ENCODE measurements at regions not wholly inside any gene's neighbourhood (a gene's known extent, or its start where the extent isn't known, plus 50 kb on each side); places are given as distances from the start of the nearest gene placed in this dataset.

GRCh38 chr9:126017758-126018157 lies 270.6 kb downstream of the PBX3 start:
- TF ChIP-seq EZH2 (IDR thresholded peaks at IDR 0.05) = no peak
- no peak for TF ChIP-seq POLR2AphosphoS5 (IDR thresholded peaks at IDR 0.05; ENCODE audit: borderline replicate concordance, low read depth, low read length)
- H3K9ac ChIP-seq (ENCODE audit: insufficient read length) = no peak overlapping the region
- H3K9me3 ChIP-seq (ENCODE audit: low read depth, low read length) = no peaks in the 10 kb centered on the region
- no peaks in the 10 kb centered on the region for H3K36me3 ChIP-seq (ENCODE audit: insufficient read depth, low read length)
- no peak overlapping the region for H3K27ac ChIP-seq
- no peak for DNase-seq (ENCODE audit: low read depth, low spot score)
- no peak overlapping the region for H3K4me3 ChIP-seq

- no peak for TF ChIP-seq FOXP2 (optimal IDR thresholded peaks at IDR 0.05; ENCODE audit: control extremely low read depth, extremely low read length, insufficient read depth)
- no peak for TF ChIP-seq POLR2AphosphoS5 (IDR thresholded peaks at IDR 0.05; ENCODE audit: borderline replicate concordance, low read depth, low read length)
- TF ChIP-seq EZH2 (IDR thresholded peaks at IDR 0.05) = no peak
These were observed 273.7 kb downstream of the PBX3 start for GRCh38 chr9:126020836-126021235.

GRCh38 chr9:126023962-126024361 lies 276.8 kb downstream of the PBX3 start:
- no peaks in the 10 kb centered on the region for H3K9me3 ChIP-seq (ENCODE audit: low read depth, low read length)
- H3K9ac ChIP-seq (ENCODE audit: insufficient read length) = no peak overlapping the region
- H3K36me3 ChIP-seq (ENCODE audit: insufficient read depth, low read length) = no peaks in the 10 kb centered on the region
- no peak for TF ChIP-seq EZH2 (IDR thresholded peaks at IDR 0.05)
- no peak for TF ChIP-seq FOXP2 (optimal IDR thresholded peaks at IDR 0.05; ENCODE audit: control extremely low read depth, extremely low read length, insufficient read depth)
- no peak for TF ChIP-seq POLR2AphosphoS5 (IDR thresholded peaks at IDR 0.05; ENCODE audit: borderline replicate concordance, low read depth, low read length)
- H3K27ac ChIP-seq = no peak overlapping the region
- DNase-seq (ENCODE audit: low read depth, low spot score) = no peak
- H3K4me3 ChIP-seq = no peak overlapping the region

More at GRCh38 chr9:126020836-126021235, 273.7 kb downstream of the PBX3 start:
- no peak overlapping the region for H3K4me3 ChIP-seq
- no peak overlapping the region for H3K9ac ChIP-seq (ENCODE audit: insufficient read length)
- no peaks in the 10 kb centered on the region for H3K9me3 ChIP-seq (ENCODE audit: low read depth, low read length)
- no peak overlapping the region for H3K27ac ChIP-seq
- no peak for DNase-seq (ENCODE audit: low read depth, low spot score)
- no peaks in the 10 kb centered on the region for H3K36me3 ChIP-seq (ENCODE audit: insufficient read depth, low read length)

GRCh38 chr9:126024581-126025230 lies 277.5 kb downstream of the PBX3 start:
- Histone ChIP-seq H3K4me3 (no peak overlapping the region), H3K9ac (ENCODE audit: insufficient read length) (no peak overlapping the region), H3K9me3 (ENCODE audit: low read depth, low read length) (no peaks in the 10 kb centered on the region), H3K27ac (no peak overlapping the region), H3K36me3 (ENCODE audit: insufficient read depth, low read length) (no peaks in the 10 kb centered on the region)
- DNase-seq (ENCODE audit: low read depth, low spot score) = no peak
- TF ChIP-seq FOXP2 (optimal IDR thresholded peaks at IDR 0.05; ENCODE audit: control extremely low read depth, extremely low read length, insufficient read depth) (no peak), EZH2 (IDR thresholded peaks at IDR 0.05) (no peak), POLR2AphosphoS5 (IDR thresholded peaks at IDR 0.05; ENCODE audit: borderline replicate concordance, low read depth, low read length) (no peak)

- Histone ChIP-seq H3K9ac (ENCODE audit: insufficient read length) (no peak overlapping the region), H3K9me3 (ENCODE audit: low read depth, low read length) (no peaks in the 10 kb centered on the region), H3K27ac (no peak overlapping the region), H3K36me3 (ENCODE audit: insufficient read depth, low read length) (no peaks in the 10 kb centered on the region), H3K4me3 (no peak overlapping the region)
- TF ChIP-seq EZH2 (IDR thresholded peaks at IDR 0.05) = no peak
- no peak for TF ChIP-seq POLR2AphosphoS5 (IDR thresholded peaks at IDR 0.05; ENCODE audit: borderline replicate concordance, low read depth, low read length)
- TF ChIP-seq FOXP2 (optimal IDR thresholded peaks at IDR 0.05; ENCODE audit: control extremely low read depth, extremely low read length, insufficient read depth) = no peak
- no peak for DNase-seq (ENCODE audit: low read depth, low spot score)
These were observed 278.8 kb downstream of the PBX3 start for GRCh38 chr9:126025991-126026390.

GRCh38 chr9:126027566-126027965 lies 280.4 kb downstream of the PBX3 start:
- DNase-seq (ENCODE audit: low read depth, low spot score) = no peak
- H3K9ac ChIP-seq (ENCODE audit: insufficient read length) = no peak overlapping the region
- no peak for TF ChIP-seq FOXP2 (optimal IDR thresholded peaks at IDR 0.05; ENCODE audit: control extremely low read depth, extremely low read length, insufficient read depth)
- no peak overlapping the region for H3K27ac ChIP-seq
- no peak overlapping the region for H3K4me3 ChIP-seq
- no peaks in the 10 kb centered on the region for H3K9me3 ChIP-seq (ENCODE audit: low read depth, low read length)
- no peaks in the 10 kb centered on the region for H3K36me3 ChIP-seq (ENCODE audit: insufficient read depth, low read length)

- TF ChIP-seq FOXP2 (optimal IDR thresholded peaks at IDR 0.05; ENCODE audit: control extremely low read depth, extremely low read length, insufficient read depth) (no peak), EZH2 (IDR thresholded peaks at IDR 0.05) (no peak), POLR2AphosphoS5 (IDR thresholded peaks at IDR 0.05; ENCODE audit: borderline replicate concordance, low read depth, low read length) (no peak)
- no peak for DNase-seq (ENCODE audit: low read depth, low spot score)
- Histone ChIP-seq H3K27ac (no peak overlapping the region), H3K36me3 (ENCODE audit: insufficient read depth, low read length) (no peaks in the 10 kb centered on the region), H3K9ac (ENCODE audit: insufficient read length) (no peak overlapping the region), H3K4me3 (no peak overlapping the region), H3K9me3 (ENCODE audit: low read depth, low read length) (no peaks in the 10 kb centered on the region)
These were observed 281.6 kb downstream of the PBX3 start for GRCh38 chr9:126028746-126029145.

- DNase-seq (ENCODE audit: low read depth, low spot score) = no peak
- TF ChIP-seq FOXP2 (optimal IDR thresholded peaks at IDR 0.05; ENCODE audit: control extremely low read depth, extremely low read length, insufficient read depth) (no peak), POLR2AphosphoS5 (IDR thresholded peaks at IDR 0.05; ENCODE audit: borderline replicate concordance, low read depth, low read length) (no peak), EZH2 (IDR thresholded peaks at IDR 0.05) (no peak)
- H3K4me3 ChIP-seq = no peak overlapping the region
- no peaks in the 10 kb centered on the region for H3K9me3 ChIP-seq (ENCODE audit: low read depth, low read length)
- no peak overlapping the region for H3K27ac ChIP-seq
- no peaks in the 10 kb centered on the region for H3K36me3 ChIP-seq (ENCODE audit: insufficient read depth, low read length)
- H3K9ac ChIP-seq (ENCODE audit: insufficient read length) = no peak overlapping the region
These were observed 283.5 kb downstream of the PBX3 start for GRCh38 chr9:126030716-126031115.

GRCh38 chr9:126031116-126031515 lies 283.9 kb downstream of the PBX3 start:
- H3K36me3 ChIP-seq (ENCODE audit: insufficient read depth, low read length) = no peaks in the 10 kb centered on the region
- no peak for TF ChIP-seq FOXP2 (optimal IDR thresholded peaks at IDR 0.05; ENCODE audit: control extremely low read depth, extremely low read length, insufficient read depth)
- no peak for TF ChIP-seq POLR2AphosphoS5 (IDR thresholded peaks at IDR 0.05; ENCODE audit: borderline replicate concordance, low read depth, low read length)
- no peak for TF ChIP-seq EZH2 (IDR thresholded peaks at IDR 0.05)
- H3K27ac ChIP-seq = no peak overlapping the region
- no peak overlapping the region for H3K9ac ChIP-seq (ENCODE audit: insufficient read length)
- no peak overlapping the region for H3K4me3 ChIP-seq
- no peaks in the 10 kb centered on the region for H3K9me3 ChIP-seq (ENCODE audit: low read depth, low read length)
- no peak for DNase-seq (ENCODE audit: low read depth, low spot score)

All from SK-N-MC (cell line).